HL-60 (cell line): ENCODE measurements at regions not wholly inside any gene's neighbourhood (a gene's known extent, or its start where the extent isn't known, plus 50 kb on each side); places are given as distances from the start of the nearest gene placed in this dataset.

ENCODE experiments used
- CTCF ChIP-seq: IDR thresholded peaks from one replicate; pipeline ENCODE4 v1.5.1; 2011; ENCODE audit warnings: low read length, control low read depth, inconsistent platforms; ENCODE audit not compliant: insufficient read depth
- REST ChIP-seq: IDR thresholded peaks from 2 replicates; pipeline ENCODE4 v1.6.1; 2012; ENCODE audit warnings: low read depth; ENCODE audit not compliant: insufficient replicate concordance

GRCh38 chr10:131514454-131514853 lies 202.9 kb upstream of the TCERG1L start:
- TF ChIP-seq REST (no peak), CTCF (no peak)
